ENCODE measurements at regions not wholly inside any gene's neighbourhood (a gene's known extent, or its start where the extent isn't known, plus 50 kb on each side); places are given as distances from the start of the nearest gene placed in this dataset.

GRCh38 chr18:26736301-26736700 lies 129.2 kb downstream of the AQP4 start:
- TF ChIP-seq GATA3 (IDR thresholded peaks at IDR 0.05; ENCODE audit: low read depth, low read length) (no peak), GATA2 (IDR thresholded peaks at IDR 0.05; ENCODE audit: low read depth, low read length) (no peak)

Data from SH-SY5Y (cell line).